RWPE2 (cell line): ENCODE measurements at regions not wholly inside any gene's neighbourhood (a gene's known extent, or its start where the extent isn't known, plus 50 kb on each side); places are given as distances from the start of the nearest gene placed in this dataset.

ENCODE experiments used
- ATAC-seq: fragments of 200-7000 bp; cut with Tn5 transposase; 3 replicates; pipeline ENCODE4 v1.9.1; 2021; ENCODE audit warnings: low read depth
- DNase-seq: peaks from one replicate; pipeline ENCODE4 v3.0.0-alpha.2; 2020; ENCODE audit warnings: low spot score
- H3K27ac ChIP-seq: fragments of 450-650 bp; 2 replicates; pipeline ENCODE4 v1.5.1; 2017; ENCODE audit warnings: mild to moderate bottlenecking; ENCODE audit not compliant: poor library complexity, severe bottlenecking
- H3K27me3 ChIP-seq: fragments of 250-450 bp; sonication (Bioruptor Pico); 2 replicates; pipeline ENCODE4 v1.5.1; 2021; ENCODE audit warnings: mild to moderate bottlenecking, moderate library complexity; ENCODE audit not compliant: insufficient read depth, poor library complexity, severe bottlenecking
- H3K36me3 ChIP-seq: fragments of 250-450 bp; sonication (Bioruptor Pico); 2 replicates; pipeline ENCODE4 v1.5.1; 2020; ENCODE audit warnings: low read depth, mild to moderate bottlenecking, moderate library complexity
- H3K4me1 ChIP-seq: fragments of 250-450 bp; sonication (Bioruptor Pico); 2 replicates; pipeline ENCODE4 v1.5.1; 2021; ENCODE audit warnings: mild to moderate bottlenecking, moderate library complexity; ENCODE audit not compliant: insufficient read depth, poor library complexity, severe bottlenecking
- H3K4me3 ChIP-seq: fragments of 250-450 bp; sonication (Bioruptor Pico); 2 replicates; pipeline ENCODE4 v1.5.1; 2021; ENCODE audit warnings: mild to moderate bottlenecking, moderate library complexity; ENCODE audit not compliant: severe bottlenecking
- H3K9me3 ChIP-seq: fragments of 250-450 bp; sonication (Bioruptor Pico); 2 replicates; pipeline ENCODE4 v1.5.1; 2021; ENCODE audit warnings: mild to moderate bottlenecking, moderate library complexity; ENCODE audit not compliant: severe bottlenecking
- CTCF ChIP-seq: fragments of 450-650 bp; IDR thresholded peaks from one replicate; pipeline ENCODE4 v1.5.1; 2017; ENCODE audit warnings: mild to moderate bottlenecking, moderate library complexity; ENCODE audit not compliant: poor library complexity, severe bottlenecking

DNA sequence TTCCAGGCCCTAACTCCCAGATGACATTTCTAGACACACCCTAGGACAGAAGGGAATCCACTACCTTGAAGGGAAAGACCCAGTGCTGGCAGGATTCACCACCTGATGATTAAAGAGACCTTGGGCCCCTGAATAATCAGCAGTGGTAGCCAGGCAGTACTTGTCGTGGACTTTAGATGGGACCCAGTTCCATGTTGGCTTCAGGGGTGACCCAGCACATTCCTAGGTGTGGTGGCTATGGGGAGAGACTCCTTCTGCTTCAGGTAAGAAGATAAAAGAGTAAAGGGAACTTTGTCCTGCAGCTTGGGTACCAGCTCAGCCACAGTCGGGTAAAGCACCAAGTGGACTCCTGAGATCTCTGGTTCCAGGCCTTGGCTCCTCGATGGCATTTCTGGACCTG lies 131.8 kb upstream of the S100G start:
- Histone ChIP-seq H3K9me3 (no peaks in the 10 kb centered on the region), H3K27ac (no peak overlapping the region), H3K4me3 (no peak overlapping the region), H3K27me3 (no peaks in the 10 kb centered on the region), H3K4me1 (no peaks in the 10 kb centered on the region), H3K36me3 (no peaks in the 10 kb centered on the region)
- no peak for DNase-seq
- no peak for ATAC-seq
- TF ChIP-seq CTCF: no peak

DNA sequence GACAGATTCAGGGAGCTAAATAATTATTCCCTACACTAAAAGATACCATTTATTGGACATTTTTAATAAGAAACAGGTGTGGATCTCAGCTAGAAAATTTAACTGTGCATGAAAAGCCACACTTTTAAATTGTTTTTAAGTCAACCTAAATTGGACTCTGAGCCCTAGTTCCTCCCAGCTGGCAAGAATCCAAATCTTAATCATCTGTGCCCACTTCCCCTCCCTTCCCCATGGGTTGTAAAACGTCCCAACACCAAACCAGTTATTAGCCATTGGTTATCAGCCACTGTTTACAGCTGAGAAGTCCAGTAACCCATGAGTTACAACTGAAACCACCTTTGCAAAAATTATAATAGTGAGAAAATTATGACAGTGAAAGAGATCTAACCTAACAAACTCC lies 125.6 kb upstream of the S100G start:
- DNase-seq (no peak), ATAC-seq (no peak)
- no peak overlapping the region for H3K27ac ChIP-seq
- TF ChIP-seq CTCF: no peak
- no peaks in the 10 kb centered on the region for H3K27me3 ChIP-seq
- H3K4me3 ChIP-seq: no peak overlapping the region
- H3K4me1 ChIP-seq: no peaks in the 10 kb centered on the region
- H3K36me3 ChIP-seq: no peaks in the 10 kb centered on the region
- no peaks in the 10 kb centered on the region for H3K9me3 ChIP-seq

GRCh38 chrX:16526003-16526402 lies 124.0 kb upstream of the S100G start:
- no peak overlapping the region for H3K27ac ChIP-seq
- H3K4me1 ChIP-seq: no peaks in the 10 kb centered on the region
- DNase-seq: no peak
- no peak for TF ChIP-seq CTCF
- H3K9me3 ChIP-seq: no peaks in the 10 kb centered on the region
- ATAC-seq: no peak
- no peaks in the 10 kb centered on the region for H3K36me3 ChIP-seq
- H3K4me3 ChIP-seq: no peak overlapping the region
- H3K27me3 ChIP-seq: no peaks in the 10 kb centered on the region

GRCh38 chrX:16528620-16529019 lies 121.3 kb upstream of the S100G start:
- TF ChIP-seq CTCF: no peak
- no peaks in the 10 kb centered on the region for H3K9me3 ChIP-seq
- no peaks in the 10 kb centered on the region for H3K27me3 ChIP-seq
- H3K4me1 ChIP-seq: no peaks in the 10 kb centered on the region
- no peak overlapping the region for H3K27ac ChIP-seq
- ATAC-seq (no peak), DNase-seq (no peak)
- H3K4me3 ChIP-seq: no peak overlapping the region
- H3K36me3 ChIP-seq: no peaks in the 10 kb centered on the region
